ENCODE measurements at regions not wholly inside any gene's neighbourhood (a gene's known extent, or its start where the extent isn't known, plus 50 kb on each side); places are given as distances from the start of the nearest gene placed in this dataset.

DNA sequence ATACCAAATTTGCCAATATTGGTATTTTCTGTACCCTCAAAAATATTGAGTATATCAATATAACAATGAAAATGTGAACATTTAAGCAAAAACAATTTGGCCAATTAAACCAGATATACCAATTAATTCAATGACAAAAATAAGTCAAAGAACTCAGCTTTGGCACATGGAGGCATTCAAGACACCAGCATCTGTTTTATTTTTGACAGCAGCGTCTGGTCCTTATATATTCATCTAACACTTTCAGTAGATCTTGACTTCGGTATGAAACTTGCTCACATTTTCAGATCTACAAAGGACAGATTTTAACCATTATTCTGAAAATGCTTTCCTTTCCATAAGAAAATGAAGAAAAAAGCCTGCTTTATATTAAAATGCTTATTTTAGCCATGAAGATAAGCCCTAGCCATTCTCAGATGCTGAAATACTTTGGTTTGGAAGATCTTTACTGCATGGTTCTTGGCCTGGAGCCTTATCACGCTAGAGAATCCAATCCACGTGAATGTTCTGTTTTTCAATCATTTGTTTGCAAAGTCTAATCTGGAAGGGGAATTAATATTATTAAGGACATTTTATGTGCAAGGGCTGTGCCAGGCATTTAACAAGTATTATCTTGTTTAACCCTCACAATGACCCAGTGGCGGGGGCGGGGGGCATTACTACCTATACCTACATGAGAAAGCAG is 132.2 kb downstream of the DLEU7 start:
- Mint-ChIP-seq H3K9me3 (peaks cover 12% of the 10 kb centered on the region), H3K36me3 (ENCODE audit: low read depth) (peaks cover 14% of the 10 kb centered on the region), H3K27ac (no peak overlapping the region), H3K4me3 (no peak overlapping the region), H3K27me3 (ENCODE audit: low read depth, poor library complexity) (peaks cover 2% of the 10 kb centered on the region), H3K4me1 (peaks cover 34% of the 10 kb centered on the region)
- TF ChIP-seq, protein P1, sequence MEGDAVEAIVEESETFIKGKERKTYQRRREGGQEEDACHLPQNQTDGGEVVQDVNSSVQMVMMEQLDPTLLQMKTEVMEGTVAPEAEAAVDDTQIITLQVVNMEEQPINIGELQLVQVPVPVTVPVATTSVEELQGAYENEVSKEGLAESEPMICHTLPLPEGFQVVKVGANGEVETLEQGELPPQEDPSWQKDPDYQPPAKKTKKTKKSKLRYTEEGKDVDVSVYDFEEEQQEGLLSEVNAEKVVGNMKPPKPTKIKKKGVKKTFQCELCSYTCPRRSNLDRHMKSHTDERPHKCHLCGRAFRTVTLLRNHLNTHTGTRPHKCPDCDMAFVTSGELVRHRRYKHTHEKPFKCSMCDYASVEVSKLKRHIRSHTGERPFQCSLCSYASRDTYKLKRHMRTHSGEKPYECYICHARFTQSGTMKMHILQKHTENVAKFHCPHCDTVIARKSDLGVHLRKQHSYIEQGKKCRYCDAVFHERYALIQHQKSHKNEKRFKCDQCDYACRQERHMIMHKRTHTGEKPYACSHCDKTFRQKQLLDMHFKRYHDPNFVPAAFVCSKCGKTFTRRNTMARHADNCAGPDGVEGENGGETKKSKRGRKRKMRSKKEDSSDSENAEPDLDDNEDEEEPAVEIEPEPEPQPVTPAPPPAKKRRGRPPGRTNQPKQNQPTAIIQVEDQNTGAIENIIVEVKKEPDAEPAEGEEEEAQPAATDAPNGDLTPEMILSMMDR (IDR thresholded peaks at IDR 0.05) = no peak
- no peak for DNase-seq

DNA sequence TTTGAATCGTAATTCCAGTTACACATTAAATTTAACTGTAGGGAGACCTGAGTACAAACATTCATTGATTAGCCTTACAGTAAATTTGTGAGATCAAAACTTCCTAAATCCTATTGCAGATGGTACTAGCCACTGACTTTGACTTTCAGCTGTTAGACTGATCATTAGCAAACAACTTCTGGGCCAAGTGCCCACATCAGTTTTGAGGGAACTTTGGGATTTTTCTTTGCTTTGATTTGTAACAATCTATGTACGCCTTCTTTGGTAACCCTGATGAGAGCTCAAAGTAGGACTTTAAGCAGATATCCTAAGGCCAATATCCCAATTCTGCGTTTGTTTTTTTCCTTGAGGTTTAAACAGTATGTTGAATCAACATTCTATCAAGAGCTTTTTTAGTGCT is 131.5 kb downstream of the DLEU7 start:
- Mint-ChIP-seq H3K9me3 (peaks cover 12% of the 10 kb centered on the region), H3K27me3 (ENCODE audit: low read depth, poor library complexity) (peaks cover under 1% of the 10 kb centered on the region), H3K4me1 (peaks cover 34% of the 10 kb centered on the region), H3K36me3 (ENCODE audit: low read depth) (peaks cover 14% of the 10 kb centered on the region), H3K4me3 (no peak overlapping the region), H3K27ac (no peak overlapping the region)
- TF ChIP-seq, protein P1 (IDR thresholded peaks at IDR 0.05) = no peak
- DNase-seq = no peak

DNA sequence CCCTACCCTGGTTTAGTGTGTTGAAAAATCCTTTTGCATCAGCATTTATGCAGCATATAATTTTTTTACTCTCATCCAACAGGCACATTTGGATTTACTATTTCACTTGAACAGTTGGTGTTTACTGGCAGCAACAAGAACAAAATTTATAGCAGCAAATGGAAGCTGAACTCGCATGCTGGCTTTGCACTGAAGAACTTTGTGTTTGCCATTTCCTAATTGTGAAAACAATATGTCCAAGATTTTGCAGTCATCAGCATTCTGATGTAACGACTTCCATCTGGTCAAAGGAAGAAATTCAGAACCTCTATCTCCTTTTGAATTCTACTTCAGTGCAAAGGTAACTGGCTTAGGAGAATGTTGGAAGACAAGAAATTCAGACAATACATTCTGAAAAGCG is 131.0 kb downstream of the DLEU7 start:
- H3K4me3 Mint-ChIP-seq = no peak overlapping the region
- peaks cover 14% of the 10 kb centered on the region for H3K36me3 Mint-ChIP-seq (ENCODE audit: low read depth)
- H3K9me3 Mint-ChIP-seq = peaks cover 12% of the 10 kb centered on the region
- no peak for DNase-seq
- TF ChIP-seq, protein P1 (IDR thresholded peaks at IDR 0.05) = no peak
- H3K27ac Mint-ChIP-seq = peak overlapping the region; percentile 5
- no peaks in the 10 kb centered on the region for H3K27me3 Mint-ChIP-seq (ENCODE audit: low read depth, poor library complexity)
- peaks cover 34% of the 10 kb centered on the region for H3K4me1 Mint-ChIP-seq

DNA sequence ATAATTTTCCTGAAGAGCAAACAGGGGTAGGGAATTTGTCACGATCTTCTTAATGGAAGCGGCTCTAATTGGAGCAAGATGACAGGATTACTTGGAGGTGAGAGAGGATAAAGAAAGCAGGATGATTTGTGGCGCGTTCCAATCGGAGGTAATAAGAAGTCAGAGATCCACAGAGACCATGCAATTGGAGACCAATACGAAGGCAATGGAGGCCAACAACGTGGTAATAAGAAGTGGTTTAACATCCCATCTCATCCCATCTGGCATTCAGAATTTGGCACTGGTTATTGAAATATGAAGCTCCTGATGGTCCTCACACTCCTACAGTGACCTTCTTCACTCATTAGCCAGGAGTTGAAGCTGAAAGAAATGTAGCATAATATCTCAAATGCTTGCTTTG is 130.6 kb downstream of the DLEU7 start:
- TF ChIP-seq, protein P1 (IDR thresholded peaks at IDR 0.05) = no peak
- H3K27me3 Mint-ChIP-seq (ENCODE audit: low read depth, poor library complexity) = no peaks in the 10 kb centered on the region
- H3K36me3 Mint-ChIP-seq (ENCODE audit: low read depth) = peaks cover 14% of the 10 kb centered on the region
- H3K9me3 Mint-ChIP-seq = peaks cover 12% of the 10 kb centered on the region
- DNase-seq = no peak
- H3K4me3 Mint-ChIP-seq = no peak overlapping the region
- peak overlapping the region; percentile 5 for H3K27ac Mint-ChIP-seq
- H3K4me1 Mint-ChIP-seq = peaks cover 30% of the 10 kb centered on the region

GRCh38 chr13:50713523-50714248 is 129.8 kb downstream of the DLEU7 start:
- Mint-ChIP-seq H3K36me3 (ENCODE audit: low read depth) (peaks cover 14% of the 10 kb centered on the region), H3K27ac (no peak overlapping the region), H3K4me1 (peaks cover 23% of the 10 kb centered on the region), H3K4me3 (no peak overlapping the region), H3K9me3 (peaks cover 12% of the 10 kb centered on the region), H3K27me3 (ENCODE audit: low read depth, poor library complexity) (no peaks in the 10 kb centered on the region)
- no peak for DNase-seq
- TF ChIP-seq, protein P1 (IDR thresholded peaks at IDR 0.05) = no peak

Measured in nephron progenitor cell (in vitro differentiated cells).